Peyer's patch (tissue), 4 donors: ENCODE measurements at regions not wholly inside any gene's neighbourhood (a gene's known extent, or its start where the extent isn't known, plus 50 kb on each side); places are given as distances from the start of the nearest gene placed in this dataset.

Experiments
- DNase-seq, 3 donors: peaks; one replicate each; pipeline ENCODE4 v3.0.0-alpha.2; 2017 to 2019
- H3K27ac ChIP-seq, 4 donors: fragments of 200-600 bp; sonication (generic); one replicate each; pipeline ENCODE4 v1.5.1; 2016 to 2019
- H3K27me3 ChIP-seq, 2 donors: fragments of 200-600 bp; sonication (generic); one replicate each; pipeline ENCODE4 v1.5.1; 2019
- H3K36me3 ChIP-seq, 3 donors: fragments of 200-600 bp; sonication (generic); one replicate each; pipeline ENCODE4 v1.5.1; 2016 to 2019
- H3K4me1 ChIP-seq, 4 donors: fragments of 200-600 bp; sonication (generic); one replicate each; pipeline ENCODE4 v1.5.1; 2016 to 2019
- H3K4me3 ChIP-seq, 4 donors: fragments of 200-600 bp; sonication (generic); 1 replicate in 3 of 4; 2 replicates in 1 of 4; pipeline ENCODE4 v1.5.1; 2016 to 2019; ENCODE audit warnings: mild to moderate bottlenecking in 1 of 4
- H3K9me3 ChIP-seq, 4 donors: fragments of 200-600 bp; sonication (generic); one replicate each; pipeline ENCODE4 v1.5.1; 2016 to 2019; ENCODE audit warnings: mild to moderate bottlenecking in 1 of 4
- POLR2A ChIP-seq, 2 donors: fragments of 450-650 bp; IDR thresholded peaks; one replicate each; pipeline ENCODE4 v1.5.1; 2017; ENCODE audit warnings: antibody characterized with exemption in 2 of 2, mild to moderate bottlenecking in 2 of 2, moderate library complexity in 2 of 2
- TF ChIP-seq, protein P1 (sequence below), 6 experiments: fragments of 450-650 bp in 4 of 6; fragments of 200-600 bp in 2 of 6; sonication (generic) in 1 of 6; IDR thresholded peaks; one replicate each; pipeline ENCODE4 v1.5.1; 2017 to 2019; ENCODE audit warnings: antibody characterized with exemption in 6 of 6, mild to moderate bottlenecking in 3 of 6, moderate library complexity in 1 of 6

DNA sequence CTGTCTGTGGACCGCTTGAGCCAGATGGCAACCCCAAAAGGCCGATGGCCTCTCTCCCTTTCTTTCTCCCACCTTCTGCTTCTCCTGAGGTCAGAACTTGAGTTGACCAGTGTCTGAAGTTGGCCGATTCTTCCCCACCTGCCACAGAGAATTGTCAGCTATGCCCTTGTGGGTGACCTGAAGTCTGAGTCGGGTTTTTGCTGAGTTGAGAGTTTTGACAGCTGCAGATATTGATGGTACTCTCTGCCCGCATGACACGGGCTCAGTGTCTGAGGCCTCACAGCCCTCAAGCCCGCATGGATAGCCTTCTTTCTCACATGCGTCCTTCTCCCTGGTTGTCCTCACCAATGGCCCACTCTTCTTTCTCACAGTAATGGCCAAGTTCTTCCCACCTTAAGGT, 111.0 kb downstream of the EFNB1 start:
- H3K9me3 ChIP-seq, result no peaks in the 10 kb centered on the region
- no peak overlapping the region for H3K4me3 ChIP-seq

DNA sequence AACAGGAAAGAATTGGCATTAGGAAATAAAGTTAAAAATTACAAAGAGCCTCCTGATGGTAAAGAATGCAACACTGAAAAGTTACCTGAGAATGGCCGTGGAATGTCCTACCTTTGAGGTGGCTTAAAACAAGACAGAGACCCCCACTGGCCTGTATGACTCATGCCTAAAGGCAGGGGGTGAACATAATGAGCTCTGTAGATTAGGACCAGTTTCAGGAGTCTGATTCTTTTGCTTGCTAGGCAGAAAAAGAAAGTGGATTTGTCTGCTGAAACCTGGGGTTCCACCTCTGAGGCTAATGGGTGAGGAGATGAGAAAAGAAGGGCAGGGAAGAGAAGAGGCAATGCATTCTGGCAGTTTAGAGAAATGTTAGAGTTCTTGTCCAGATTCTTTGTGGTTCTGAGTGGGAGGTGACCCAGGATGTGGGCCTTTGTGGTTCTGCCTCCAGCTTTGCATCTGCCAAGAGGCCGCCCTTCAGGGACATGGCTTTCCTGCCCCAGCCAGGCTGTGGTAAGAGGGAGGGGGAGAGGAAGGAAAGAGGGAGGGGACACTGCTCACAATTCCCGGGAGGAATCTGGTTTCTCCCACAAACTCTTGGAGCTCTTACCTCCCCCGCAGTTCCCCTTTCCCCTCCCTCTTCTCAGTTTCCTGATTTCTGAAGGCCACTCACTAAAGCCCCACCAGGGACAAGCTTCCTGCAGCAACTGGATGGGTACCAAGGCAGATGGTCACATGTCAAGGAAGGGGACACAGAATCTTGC, 109.6 kb downstream of the EFNB1 start:
- no peaks in the 10 kb centered on the region for H3K9me3 ChIP-seq
- H3K4me3 ChIP-seq, result no peak overlapping the region
- no peak overlapping the region for H3K27ac ChIP-seq
- no peaks in the 10 kb centered on the region for H3K36me3 ChIP-seq
- no peak for DNase-seq
- TF ChIP-seq, protein P1, sequence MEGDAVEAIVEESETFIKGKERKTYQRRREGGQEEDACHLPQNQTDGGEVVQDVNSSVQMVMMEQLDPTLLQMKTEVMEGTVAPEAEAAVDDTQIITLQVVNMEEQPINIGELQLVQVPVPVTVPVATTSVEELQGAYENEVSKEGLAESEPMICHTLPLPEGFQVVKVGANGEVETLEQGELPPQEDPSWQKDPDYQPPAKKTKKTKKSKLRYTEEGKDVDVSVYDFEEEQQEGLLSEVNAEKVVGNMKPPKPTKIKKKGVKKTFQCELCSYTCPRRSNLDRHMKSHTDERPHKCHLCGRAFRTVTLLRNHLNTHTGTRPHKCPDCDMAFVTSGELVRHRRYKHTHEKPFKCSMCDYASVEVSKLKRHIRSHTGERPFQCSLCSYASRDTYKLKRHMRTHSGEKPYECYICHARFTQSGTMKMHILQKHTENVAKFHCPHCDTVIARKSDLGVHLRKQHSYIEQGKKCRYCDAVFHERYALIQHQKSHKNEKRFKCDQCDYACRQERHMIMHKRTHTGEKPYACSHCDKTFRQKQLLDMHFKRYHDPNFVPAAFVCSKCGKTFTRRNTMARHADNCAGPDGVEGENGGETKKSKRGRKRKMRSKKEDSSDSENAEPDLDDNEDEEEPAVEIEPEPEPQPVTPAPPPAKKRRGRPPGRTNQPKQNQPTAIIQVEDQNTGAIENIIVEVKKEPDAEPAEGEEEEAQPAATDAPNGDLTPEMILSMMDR (IDR thresholded peaks at IDR 0.05), result no peak
- TF ChIP-seq POLR2A (IDR thresholded peaks at IDR 0.05), result no peak
- H3K4me1 ChIP-seq, result no peaks in the 10 kb centered on the region
- no peaks in the 10 kb centered on the region for H3K27me3 ChIP-seq

More for the DNA sequence above, 111.0 kb downstream of the EFNB1 start:
- Histone ChIP-seq H3K4me1 (no peaks in the 10 kb centered on the region), H3K27ac (no peak overlapping the region), H3K36me3 (no peaks in the 10 kb centered on the region), H3K27me3 (no peaks in the 10 kb centered on the region)
- no peak for TF ChIP-seq POLR2A (IDR thresholded peaks at IDR 0.05)
- TF ChIP-seq, protein P1 (IDR thresholded peaks at IDR 0.05), result no peak
- DNase-seq, result no peak

DNA sequence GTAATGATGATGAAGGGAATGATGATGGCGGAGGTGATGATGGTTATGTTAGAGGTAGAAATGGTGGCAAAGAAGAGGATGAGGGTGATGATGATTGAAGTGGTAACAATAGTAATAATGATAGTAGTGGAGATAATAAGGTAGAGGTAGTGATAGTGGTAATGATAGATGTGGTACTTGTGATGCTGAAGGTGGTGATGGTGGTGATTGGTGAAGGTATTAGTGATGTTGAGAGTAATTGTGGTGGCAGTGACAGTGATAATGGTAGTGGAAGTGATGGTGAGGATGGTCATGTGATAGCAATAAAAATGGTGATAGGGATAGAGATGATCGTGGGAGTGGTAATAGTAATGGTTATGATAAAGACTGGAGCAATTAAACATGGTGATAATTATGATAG, 108.8 kb downstream of the EFNB1 start:
- DNase-seq, result no peak
- Histone ChIP-seq H3K4me1 (no peaks in the 10 kb centered on the region), H3K4me3 (no peak overlapping the region), H3K27ac (no peak overlapping the region), H3K36me3 (no peaks in the 10 kb centered on the region), H3K9me3 (no peaks in the 10 kb centered on the region), H3K27me3 (no peaks in the 10 kb centered on the region)
- TF ChIP-seq, protein P1 (IDR thresholded peaks at IDR 0.05), result no peak
- no peak for TF ChIP-seq POLR2A (IDR thresholded peaks at IDR 0.05)

DNA sequence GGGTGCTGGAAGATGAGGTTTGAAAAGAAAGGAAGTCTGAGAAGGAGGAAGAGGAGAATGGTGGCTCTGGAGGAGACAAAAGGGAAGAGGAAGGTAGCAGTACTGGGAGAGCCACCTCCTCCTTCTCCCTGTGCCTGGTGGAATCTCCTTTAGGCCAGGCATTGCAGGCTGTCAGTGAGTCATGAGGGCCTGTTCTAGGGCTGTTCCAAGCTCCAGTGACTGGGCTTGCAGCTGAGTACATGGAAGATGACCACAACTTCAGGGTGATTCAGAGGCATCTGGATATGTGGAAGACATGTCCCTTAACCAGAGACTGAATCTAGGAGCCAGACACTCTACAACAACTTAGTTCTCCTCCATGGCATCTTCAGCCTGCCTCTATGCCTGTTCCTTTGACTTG, 107.8 kb downstream of the EFNB1 start:
- Histone ChIP-seq H3K4me3 (no peak overlapping the region), H3K4me1 (no peaks in the 10 kb centered on the region), H3K27me3 (no peaks in the 10 kb centered on the region), H3K36me3 (no peaks in the 10 kb centered on the region), H3K27ac (no peak overlapping the region), H3K9me3 (no peaks in the 10 kb centered on the region)
- TF ChIP-seq, protein P1 (IDR thresholded peaks at IDR 0.05), result no peak
- TF ChIP-seq POLR2A (IDR thresholded peaks at IDR 0.05), result no peak
- DNase-seq, result no peak

DNA sequence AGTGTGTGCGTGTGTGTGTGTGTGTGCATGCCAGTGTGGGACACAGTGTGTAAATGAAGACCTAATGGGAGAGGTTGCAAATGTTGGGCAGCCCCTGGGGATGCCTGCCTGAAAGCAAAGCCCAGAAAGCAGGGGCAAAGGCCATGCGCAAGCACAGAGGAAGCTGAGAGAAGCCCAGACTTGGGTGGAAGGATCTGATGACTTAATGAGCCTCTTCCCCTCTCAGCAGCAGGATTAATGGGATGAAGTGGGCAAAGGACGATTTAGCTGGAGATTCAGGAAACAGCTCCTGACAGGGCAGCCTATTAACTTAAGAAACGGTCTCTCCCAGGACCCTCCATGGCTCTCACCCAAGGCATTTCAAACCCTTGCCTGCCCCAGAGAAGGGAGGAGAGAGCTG, 107.3 kb downstream of the EFNB1 start:
- DNase-seq, result no peak
- H3K27ac ChIP-seq, result no peak overlapping the region
- no peaks in the 10 kb centered on the region for H3K27me3 ChIP-seq
- TF ChIP-seq, protein P1 (IDR thresholded peaks at IDR 0.05), result no peak
- TF ChIP-seq POLR2A (IDR thresholded peaks at IDR 0.05), result no peak
- H3K4me1 ChIP-seq, result no peaks in the 10 kb centered on the region
- no peaks in the 10 kb centered on the region for H3K9me3 ChIP-seq
- H3K4me3 ChIP-seq, result no peak overlapping the region
- H3K36me3 ChIP-seq, result no peaks in the 10 kb centered on the region
